ENCODE measurements at regions not wholly inside any gene's neighbourhood (a gene's known extent, or its start where the extent isn't known, plus 50 kb on each side); places are given as distances from the start of the nearest gene placed in this dataset.
"Not testable (repeated sequence)": the region's sequence is repeated elsewhere in the genome, so short reads cannot be mapped to it uniquely, and the experiment has no call there.

DNA sequence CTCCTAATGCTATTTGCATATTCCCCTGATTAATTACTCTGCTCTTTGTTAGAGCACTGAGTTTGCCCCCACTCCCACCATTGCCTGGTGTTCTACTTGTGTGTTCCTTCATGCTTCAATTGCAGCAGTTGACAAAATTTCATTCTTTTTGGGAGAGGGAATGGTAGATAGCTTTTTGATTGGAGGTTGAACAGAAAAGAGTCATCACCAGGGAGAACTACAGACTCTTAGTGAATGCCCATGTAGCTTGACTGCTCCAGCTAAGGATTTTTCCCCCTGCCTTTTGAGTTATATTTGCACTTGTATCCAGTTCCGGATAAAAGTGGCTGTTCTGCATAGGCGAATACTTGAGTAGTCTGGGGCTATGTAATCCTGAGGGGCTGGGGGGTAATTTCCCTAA lies 183.9 kb downstream of the ETNK1 start:
- DNase-seq: no peak
- intact Hi-C loops (cut with DNase I): no loop called here

DNA sequence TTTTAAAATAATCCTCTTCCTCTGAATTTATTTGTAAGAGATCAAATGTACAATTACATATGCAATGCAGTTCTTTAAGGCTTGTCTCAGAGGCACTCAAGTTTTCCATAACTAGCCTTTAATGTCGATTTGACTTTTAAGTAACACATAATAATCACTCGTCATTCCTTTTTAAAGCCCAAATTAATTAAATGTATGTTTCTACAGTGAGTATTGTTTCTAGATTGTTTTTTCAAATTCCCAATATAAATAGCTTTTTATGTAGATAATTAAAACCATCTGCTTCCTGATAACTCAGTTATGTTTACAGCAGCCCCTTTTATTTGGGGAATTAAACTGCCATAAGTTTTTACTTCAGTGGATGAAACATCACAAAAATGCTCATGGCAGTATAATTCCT lies 185.1 kb downstream of the ETNK1 start:
- no peak for DNase-seq
- intact Hi-C loops (cut with DNase I): no loop called here

DNA sequence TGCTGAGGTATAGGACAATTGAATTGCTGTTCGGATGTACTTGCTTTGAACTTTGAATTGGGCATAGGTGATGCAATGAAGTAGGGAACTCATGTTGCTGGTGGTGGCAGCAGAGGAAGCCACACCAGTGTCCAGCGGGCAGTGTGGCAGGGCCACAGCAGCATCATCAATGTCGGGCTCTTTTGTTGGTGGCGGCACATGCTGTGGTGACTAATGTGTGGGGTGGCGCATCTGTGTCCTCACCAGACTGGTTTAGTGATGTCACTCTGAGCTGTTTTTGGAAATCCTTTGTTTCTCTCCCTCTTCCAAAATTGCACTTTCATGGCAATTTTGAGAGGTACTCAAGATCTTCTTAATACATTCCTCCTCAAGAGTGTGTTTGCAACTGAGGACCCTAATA lies 187.6 kb downstream of the ETNK1 start:
- intact Hi-C loops (cut with DNase I): no loop called here
- DNase-seq: no peak

DNA sequence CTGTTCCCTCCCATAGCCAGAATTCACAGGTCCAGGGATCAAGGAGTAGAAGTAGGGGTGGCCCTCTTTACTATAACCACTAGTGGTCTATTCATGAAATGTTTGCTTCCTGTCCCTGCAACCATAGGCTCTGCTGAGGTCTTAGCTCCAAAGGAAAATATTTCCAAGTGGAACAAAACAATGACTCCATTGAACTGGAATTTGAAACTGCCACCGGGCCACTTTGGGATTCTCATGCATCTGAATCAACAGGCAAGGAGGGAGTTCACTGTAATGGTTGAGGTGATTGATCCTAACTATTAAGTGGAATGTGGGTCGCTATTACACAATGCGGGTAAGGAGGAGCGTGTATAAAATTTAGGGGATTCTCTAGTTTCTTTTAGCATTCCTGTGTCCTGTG lies 197.0 kb downstream of the ETNK1 start:
- intact Hi-C loops (cut with DNase I): no loop called here
- DNase-seq: no peak

DNA sequence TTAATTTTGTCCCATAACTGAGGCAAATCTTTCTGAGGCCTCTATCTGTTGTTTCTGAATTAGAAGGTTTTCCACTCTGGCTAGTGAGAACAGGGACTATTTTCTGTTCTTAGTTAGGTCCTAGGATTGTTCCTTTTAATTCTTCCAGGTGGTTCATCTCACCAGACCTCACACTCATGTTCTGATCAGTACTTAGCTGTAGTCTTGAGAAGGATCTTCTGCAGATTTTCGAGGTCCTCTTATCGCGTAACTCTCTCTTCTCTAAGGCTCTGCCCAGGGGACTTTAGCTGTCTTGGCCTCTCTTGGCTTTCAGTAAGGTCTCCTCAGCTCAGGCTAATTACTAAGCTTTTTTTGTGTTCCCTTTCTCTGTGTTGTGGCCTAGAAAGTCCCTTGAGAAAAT lies 201.1 kb downstream of the ETNK1 start:
- DNase-seq: no peak
- intact Hi-C loops (cut with DNase I): no loop called here

DNA sequence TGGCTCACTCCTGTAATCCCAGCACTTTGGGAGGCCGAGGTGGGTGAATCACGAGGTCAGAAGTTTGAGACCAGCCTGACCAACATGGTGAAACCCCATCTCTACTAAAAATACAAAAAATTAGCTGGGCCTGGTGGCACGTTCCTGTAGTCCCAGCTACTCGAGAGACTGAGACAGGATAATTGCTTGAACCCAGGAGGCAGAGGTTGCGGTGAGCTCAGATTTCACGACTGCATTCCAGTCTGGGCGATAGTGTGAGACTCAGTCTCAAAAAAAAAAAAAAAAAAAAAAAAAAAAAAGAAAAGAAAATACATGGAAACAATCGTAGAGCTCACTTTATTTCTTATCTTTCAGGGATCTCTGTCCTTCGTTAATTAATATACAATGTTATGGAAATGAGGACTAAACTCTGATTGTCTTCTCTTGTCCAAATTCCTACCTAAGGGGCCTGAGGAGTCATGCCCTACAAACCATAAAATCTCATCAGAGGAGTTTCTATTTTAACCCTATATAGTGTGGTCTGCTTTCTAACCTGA lies 201.5 kb downstream of the ETNK1 start:
- intact Hi-C loops (cut with DNase I); DNase-seq: not testable (repeated sequence)

DNA sequence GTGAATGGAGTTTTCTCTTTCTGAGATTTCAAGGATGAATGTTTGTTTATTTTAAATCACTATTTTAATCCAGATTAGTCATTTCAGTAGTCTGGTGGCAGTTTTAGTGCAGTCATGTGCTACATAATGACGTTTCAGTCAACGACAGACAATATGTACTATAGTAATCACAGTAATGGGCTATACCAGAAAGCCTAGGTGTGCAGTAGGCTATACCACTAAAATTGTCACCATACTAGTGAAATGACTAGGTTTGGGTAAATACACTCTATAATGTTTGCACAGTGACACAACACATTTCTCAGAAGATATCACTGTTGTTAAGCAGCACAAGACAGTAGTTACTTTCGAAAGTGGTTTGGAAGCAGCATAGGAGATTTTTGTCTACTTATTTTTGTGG lies 203.1 kb downstream of the ETNK1 start:
- DNase-seq: no peak
- intact Hi-C loops (cut with DNase I): no loop called here

DNA sequence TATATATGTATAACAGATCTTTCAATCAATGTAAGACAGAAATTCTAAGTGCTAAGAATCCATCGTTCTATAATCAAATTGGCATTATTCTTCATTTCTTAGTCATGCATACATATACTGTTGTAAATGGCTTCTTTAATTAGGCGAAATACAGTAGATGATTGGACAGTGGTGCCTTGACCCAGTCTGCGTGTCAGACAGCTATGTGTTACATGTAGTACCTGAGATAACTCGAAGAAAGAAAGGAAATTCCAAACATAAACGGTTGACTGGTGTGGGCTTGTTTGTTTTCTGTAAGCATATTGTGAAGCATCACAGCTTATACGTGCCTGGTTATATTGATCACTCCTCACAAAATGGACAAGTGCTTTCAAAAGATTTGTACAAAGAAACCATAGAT lies 210.5 kb downstream of the ETNK1 start:
- no peak for DNase-seq
- intact Hi-C loops (cut with DNase I): no loop called here

DNA sequence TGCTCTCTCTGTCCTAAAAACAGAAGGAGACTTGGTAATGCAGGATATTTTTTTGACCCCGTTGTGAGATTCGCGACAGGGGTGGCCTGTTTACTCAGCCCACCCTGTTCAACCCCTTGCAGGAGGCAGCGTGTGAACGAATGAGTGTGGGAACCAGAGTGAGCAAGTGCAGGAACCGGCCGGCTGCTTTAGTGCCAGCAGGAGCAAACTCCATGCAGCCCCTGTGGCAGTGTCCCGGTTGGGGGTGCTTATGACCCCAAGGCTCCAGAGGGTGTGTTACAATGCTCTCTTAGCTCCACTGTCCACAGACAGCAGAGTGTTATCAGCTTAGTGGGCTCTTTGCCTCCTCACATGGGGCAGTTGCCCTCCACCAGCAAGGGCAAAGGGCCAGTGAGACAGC lies 225.2 kb downstream of the ETNK1 start:
- DNase-seq: peak in 1 of 10 donors; percentile 62
- intact Hi-C loops (cut with DNase I): no loop called here

DNA sequence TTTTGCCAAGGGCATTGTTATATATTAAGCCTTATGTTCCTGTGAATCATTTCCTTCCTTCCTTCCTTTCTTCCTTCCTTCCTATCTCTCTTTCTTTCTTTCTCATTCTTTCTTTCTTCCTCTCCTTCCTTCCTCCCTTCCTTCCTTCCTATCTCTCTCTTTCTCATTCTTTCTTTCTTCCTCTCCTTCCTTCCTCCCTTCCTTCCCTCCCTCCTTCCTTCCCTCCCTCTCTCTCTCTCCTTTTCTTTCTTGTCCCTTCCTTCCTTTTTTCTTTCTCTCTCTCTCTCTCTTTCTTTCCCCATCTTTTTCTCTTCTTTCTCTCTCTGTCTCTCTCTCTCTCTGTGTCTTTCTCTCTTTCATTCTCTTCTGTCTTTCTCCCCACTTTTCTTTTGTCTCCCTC lies 226.6 kb downstream of the ETNK1 start:
- intact Hi-C loops (cut with DNase I): no loop called here
- no peak for DNase-seq

DNA sequence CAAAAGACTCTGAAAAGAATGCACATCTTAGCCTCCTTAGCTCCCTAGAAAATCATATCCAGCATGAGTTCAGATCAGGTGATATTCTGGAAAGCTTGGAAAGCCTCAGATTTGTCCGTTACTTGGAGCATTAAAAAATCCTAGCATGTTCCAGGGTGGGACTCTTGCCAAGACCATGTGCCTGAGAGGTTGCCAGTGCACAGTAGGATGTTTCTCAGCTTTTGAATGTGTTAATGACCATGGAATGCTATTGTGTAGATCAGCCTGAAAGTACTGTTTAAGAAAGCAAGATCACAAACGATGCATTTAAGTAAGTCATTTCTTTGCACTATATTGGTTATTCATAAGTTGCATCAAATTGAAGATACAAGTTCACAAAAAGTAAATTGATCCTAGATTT lies 230.5 kb downstream of the ETNK1 start:
- intact Hi-C loops (cut with DNase I): no loop called here
- no peak for DNase-seq

DNA sequence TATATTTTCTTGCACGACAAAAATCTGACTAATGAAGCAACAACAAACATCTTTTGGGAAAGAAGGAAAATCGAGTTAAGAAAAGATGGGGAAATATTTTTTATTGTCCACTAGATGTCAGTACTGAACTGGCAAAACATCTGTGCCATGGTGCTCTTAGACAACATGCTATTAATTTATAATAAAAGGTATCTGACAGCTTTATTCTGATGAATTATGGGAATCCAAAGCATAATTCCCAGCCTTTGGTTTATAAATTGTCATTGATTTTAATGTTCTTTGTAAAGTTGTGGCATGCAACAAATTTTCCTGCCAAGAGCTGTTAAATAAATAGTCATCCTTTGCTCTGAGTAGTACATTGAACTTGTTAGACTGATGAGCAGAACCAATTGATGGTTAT lies 231.2 kb downstream of the ETNK1 start:
- intact Hi-C loops (cut with DNase I): no loop called here
- DNase-seq: no peak

DNA sequence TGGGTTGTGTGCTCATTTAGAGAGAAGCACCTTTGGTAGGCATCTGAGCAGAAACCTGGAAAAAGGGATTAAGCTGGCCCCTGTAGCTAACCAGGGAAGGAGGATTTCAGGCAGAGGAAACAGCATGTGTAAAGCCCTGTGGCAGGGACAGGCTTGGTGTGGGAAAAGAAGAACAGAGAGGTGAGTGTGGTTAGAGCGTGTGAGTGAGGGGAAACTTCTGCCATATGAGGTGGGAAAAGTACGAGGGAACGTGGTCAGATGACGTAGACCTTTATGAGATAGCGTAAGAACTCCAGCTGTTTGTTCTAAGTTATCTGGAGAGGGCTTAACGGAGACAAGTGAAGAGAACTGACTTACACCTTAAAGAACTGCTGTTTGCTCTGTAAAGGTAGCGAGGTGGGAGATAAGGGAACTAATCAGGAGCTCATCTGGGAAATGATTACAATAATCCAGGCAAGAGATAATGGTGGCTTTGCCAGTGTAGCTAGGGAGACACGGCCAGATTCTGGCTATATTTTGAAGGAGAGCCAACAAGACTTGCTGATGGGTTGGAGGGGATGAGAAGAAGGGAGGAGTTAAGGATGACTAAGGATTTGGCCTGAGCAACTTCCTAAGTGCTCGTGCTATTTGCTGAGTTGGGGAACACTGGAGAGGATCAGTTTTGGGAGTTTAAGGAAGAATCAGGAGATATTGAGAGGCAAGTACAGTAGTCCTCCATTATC lies 234.0 kb downstream of the ETNK1 start:
- intact Hi-C loops (cut with DNase I): no loop called here
- DNase-seq: no peak

DNA sequence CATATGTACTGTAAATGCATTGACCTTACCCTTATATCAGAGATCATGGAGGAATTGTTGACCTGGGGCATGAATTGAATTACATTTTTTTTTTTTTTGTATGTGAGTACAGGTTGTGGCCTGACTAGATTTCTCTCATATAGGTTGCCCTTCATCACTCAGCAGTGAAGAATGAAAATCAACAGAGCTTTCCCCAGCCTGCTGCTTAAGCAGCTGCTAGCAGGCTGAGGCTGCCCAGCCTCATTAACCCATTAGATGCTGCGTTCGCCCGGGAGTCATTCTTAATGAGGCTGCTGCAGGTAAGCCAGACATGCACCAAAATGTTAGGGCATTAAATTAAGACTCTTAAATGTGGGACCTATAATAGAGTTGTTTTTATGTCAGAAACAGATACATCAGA lies 236.0 kb downstream of the ETNK1 start:
- DNase-seq: no peak
- intact Hi-C loops (cut with DNase I): no loop called here

DNA sequence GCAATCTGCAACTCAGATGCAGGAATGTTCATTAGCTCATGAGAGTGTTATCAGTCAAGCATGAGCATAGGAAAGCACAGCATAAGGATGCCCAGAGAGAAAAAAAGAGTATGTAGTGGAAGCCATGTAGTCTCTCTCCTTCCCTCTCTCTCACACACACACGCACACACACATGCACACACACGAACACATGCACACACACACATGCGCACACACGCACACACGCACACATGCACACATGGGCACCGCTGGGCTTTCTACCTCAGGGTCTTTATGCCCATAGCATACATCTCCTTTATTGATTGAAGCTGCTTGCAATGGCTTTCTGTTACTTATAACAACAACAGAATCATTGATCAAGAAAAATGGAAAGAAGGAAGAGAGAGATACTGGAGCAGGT lies 240.9 kb downstream of the ETNK1 start:
- intact Hi-C loops (cut with DNase I): no loop called here
- no peak for DNase-seq

DNA sequence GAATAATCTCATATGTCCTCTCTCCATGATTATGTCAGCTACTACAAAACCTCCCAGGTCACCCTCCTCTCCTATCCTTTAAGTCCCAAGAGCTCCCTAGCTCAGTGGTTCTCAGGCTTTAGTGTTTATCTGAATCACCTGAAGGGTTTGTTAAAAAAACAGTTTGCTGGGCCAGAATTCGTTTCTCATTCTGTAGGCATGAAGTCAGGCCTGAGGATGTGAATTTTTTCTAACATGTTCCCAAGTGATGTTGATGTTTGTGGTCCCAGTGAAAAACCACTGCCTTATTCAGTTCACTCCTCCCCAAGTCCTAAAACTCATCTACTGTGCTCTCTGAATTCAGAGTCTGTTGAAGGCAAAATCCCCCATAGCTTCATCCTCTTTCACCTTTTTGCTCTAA lies 241.4 kb downstream of the ETNK1 start:
- intact Hi-C loops (cut with DNase I): no loop called here
- no peak for DNase-seq

DNA sequence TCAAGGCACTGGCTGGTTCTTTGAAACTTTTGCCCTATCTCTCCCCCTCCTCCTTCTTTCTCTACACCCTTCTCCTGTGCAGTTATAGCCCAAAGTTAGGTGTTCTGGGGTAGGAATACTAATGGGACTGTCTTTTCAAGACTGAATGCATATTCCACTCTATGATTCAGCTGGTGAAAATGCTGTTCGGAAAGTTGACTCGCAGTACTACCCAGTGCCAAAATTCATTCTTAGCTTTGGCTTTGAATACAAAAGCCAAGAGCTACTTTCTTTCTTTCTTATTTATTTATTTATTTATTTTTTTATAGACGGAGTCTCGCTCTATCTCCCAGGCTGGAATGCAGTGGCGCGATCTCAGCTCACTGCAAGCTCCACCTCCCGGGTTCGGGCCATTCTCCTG lies 249.2 kb downstream of the ETNK1 start:
- intact Hi-C loops (cut with DNase I): no loop called here
- DNase-seq: no peak

DNA sequence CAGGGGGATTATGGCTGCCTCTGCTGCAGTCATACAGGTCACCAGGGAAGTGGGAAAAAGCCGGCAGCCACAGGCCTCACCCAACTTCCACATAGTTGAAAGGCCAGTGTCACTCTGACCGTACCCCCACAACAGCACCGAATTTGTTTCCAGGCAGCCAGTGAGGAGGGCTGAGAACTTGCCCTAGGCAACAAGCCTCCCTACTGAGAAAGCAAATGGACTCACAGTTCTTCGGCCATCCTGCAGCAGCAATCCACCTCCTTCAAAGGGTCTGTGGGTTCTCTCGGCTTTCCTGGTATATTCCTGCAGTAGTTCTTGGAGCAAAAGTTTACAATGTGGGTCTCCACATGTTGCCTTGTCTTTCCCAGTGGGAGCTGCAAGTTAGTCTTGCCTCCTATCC lies 251.3 kb downstream of the ETNK1 start:
- no peak for DNase-seq
- intact Hi-C loops (cut with DNase I): no loop called here

DNA sequence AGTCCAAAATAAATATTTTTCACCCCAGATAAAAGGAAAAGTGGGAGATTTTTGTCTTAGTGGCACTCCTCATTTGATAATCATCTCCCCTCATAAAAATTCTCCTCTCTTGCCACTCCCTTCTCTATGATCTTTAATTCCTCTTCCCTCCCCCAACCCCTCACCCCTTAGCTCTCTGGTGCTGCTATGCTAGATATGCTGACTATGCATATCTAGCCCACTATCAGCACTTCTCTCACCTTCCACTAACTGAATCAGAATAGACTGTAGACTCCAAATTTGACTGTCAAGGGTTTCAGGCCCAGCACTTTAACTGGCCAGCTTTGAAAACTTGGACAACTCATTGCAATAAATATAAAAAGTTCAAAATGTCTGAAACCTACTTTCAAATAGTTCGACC lies 254.2 kb downstream of the ETNK1 start:
- intact Hi-C loops (cut with DNase I): no loop called here
- DNase-seq: no peak

DNA sequence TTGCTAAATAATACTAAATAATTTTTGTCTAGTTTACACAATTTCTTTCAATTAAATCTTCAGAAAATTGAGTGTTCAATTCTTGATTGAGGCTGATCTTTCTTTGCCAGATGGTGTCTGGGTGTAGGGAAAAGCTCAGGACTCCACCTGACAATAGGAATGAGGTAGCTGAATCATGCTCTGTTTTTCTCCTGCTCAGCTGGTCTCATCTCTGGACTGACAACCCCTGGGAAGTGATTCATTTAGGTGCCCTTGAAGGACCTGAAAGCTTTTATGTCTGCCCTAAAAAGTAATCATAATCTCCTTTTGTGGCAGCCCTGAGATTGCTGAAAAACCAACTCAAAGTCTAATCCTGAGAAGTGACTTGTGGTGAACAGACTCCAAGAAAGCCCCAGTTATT lies 255.4 kb downstream of the ETNK1 start:
- no peak for DNase-seq
- intact Hi-C loops (cut with DNase I): no loop called here

DNA sequence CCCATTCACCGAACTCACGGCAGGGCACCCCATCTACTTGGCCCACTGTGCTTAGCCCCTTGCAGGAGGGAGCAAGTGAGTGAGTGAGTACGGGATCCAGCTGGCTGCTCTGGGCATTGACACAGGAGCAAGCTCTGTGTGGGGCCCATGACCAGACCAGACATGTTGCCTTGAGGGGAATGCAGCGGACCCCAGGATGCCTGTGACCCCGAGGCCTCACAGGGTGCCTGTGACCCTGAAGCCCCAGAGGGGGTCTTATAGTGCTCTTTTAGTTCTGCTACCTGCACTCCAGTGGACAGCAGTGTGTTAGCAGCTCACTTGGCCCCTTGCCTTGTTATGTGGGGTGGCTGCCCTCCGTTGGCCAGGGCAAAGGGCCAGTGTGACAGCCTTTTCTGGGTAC lies 255.8 kb downstream of the ETNK1 start:
- intact Hi-C loops (cut with DNase I): no loop called here
- DNase-seq: peak in 2 of 10 donors; percentile 50 to 61

DNA sequence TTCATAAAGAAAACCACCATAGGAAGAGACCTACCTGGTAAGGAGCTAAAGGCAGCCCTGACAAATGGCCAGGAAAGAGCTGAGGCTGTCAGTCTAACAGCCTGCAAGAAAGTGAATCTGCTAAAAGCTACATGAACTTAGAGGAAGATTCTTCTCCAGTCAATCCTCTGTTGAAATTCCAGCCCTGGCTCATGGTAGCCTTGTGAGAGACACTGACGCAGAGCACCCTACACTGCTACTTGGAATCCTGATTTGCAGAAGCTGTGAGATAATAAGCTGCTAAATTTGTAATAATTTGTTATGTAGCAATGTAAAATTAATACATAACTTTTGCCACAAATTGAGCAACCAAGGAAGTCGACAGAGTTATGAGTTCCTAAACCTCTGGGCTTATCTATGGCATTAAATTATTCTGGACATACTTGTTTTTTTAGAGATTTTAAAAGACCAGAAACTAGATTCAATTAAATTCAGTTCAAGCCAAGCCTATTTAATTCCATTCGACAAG lies 257.0 kb downstream of the ETNK1 start:
- DNase-seq: no peak
- intact Hi-C loops (cut with DNase I): no loop called here

DNA sequence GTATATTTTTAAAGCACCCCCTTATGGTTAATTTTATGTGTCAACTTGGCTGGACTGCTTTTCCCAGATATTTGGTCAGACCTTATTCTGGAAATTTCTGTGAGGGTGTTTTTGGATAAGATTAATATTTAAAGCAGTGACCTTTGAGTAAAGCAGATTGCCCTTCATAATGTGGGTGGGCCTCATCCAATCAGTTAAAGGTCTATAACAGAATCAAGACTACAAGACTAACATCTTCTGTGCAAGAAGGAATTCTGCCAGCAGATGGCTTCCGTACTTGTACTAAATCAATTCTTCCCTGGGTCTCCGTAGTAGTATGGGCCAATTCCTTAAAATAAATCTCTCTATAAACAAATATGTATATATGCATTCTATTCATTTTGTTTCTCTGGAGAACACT lies 257.6 kb downstream of the ETNK1 start:
- intact Hi-C loops (cut with DNase I): no loop called here
- DNase-seq: no peak
